Transverse colon (tissue), 4 donors: ENCODE measurements at regions not wholly inside any gene's neighbourhood (a gene's known extent, or its start where the extent isn't known, plus 50 kb on each side); places are given as distances from the start of the nearest gene placed in this dataset.

Experiments used
- DNase-seq: peaks from one replicate; pipeline ENCODE4 v3.0.0-alpha.2; 2019
- H3K27ac ChIP-seq, 4 donors: fragments of 200-600 bp; sonication (generic); 2 replicates each; pipeline ENCODE4 v1.5.1; 2016 to 2018; ENCODE audit warnings: inconsistent platforms in 4 of 4
- H3K27me3 ChIP-seq: fragments of 200-600 bp; sonication (generic); 2 replicates; pipeline ENCODE4 v1.5.1; 2017; ENCODE audit warnings: inconsistent platforms
- H3K36me3 ChIP-seq, 4 donors: fragments of 200-600 bp; sonication (generic); 2 replicates each; pipeline ENCODE4 v1.5.1; 2017 to 2019; ENCODE audit warnings: inconsistent platforms in 4 of 4
- H3K4me1 ChIP-seq, 4 donors: fragments of 200-600 bp; sonication (generic); 2 replicates each; pipeline ENCODE4 v1.5.1; 2017 to 2020; ENCODE audit warnings: inconsistent platforms in 4 of 4
- H3K4me3 ChIP-seq, 4 donors: fragments of 200-600 bp; sonication (generic); 1 replicate in 1 of 4; 2 replicates in 3 of 4; pipeline versions ENCODE4 v1.5.1 to v1.6.1; 2017 to 2019; ENCODE audit warnings: inconsistent platforms in 4 of 4
- H3K9me3 ChIP-seq, 2 donors: fragments of 200-600 bp; sonication (generic); 2 replicates each; pipeline ENCODE4 v1.5.1; 2017 to 2019; ENCODE audit warnings: inconsistent platforms in 2 of 2
- EP300 ChIP-seq: sonication (generic); formaldehyde crosslinking; IDR thresholded peaks from one replicate; pipeline ENCODE4 v1.6.1; 2017; ENCODE audit warnings: antibody characterized with exemption, low read depth
- POLR2A ChIP-seq: fragments of 450-650 bp; IDR thresholded peaks from one replicate; pipeline ENCODE4 v1.6.1; 2016; ENCODE audit warnings: antibody characterized with exemption, mild to moderate bottlenecking, moderate library complexity
- POLR2AphosphoS5 ChIP-seq, 3 donors: sonication (generic); formaldehyde crosslinking; IDR thresholded peaks; one replicate each; pipeline ENCODE4 v1.6.1; 2016; ENCODE audit warnings: antibody characterized with exemption in 3 of 3
- WGBS, 2 donors: methylation state at CpG; one replicate each; pipeline ENCODE4 v1.1.5; 2018; ENCODE audit warnings: low coverage in 1 of 2; 5-methylcytosine and 5-hydroxymethylcytosine counted together
- in situ Hi-C, 4 donors: fragments of 200-750 bp; cut with MboI; loops; one replicate each; pipeline versions ENCODE4 v1.15.0 to v1.15.1; 2017; ENCODE audit warnings: low sequenced_read_pairs in 3 of 4, low pct_ligation_motif_present in 1 of 4, low pct_unique_long_range_greater_than_20kb in 1 of 4
- intact Hi-C: fragments of 100-400 bp; cut with DNase I; formaldehyde crosslinking; loops from one replicate; pipeline ENCODE4 v1.15.1; 2023; ENCODE audit warnings: low total_unique reads
- TF ChIP-seq, protein P1 (sequence below), 5 experiments: fragments of 200-600 bp in 3 of 5; fragments of 450-650 bp in 2 of 5; sonication (generic) in 3 of 5; IDR thresholded peaks; 1 replicate in 2 of 5; 2 replicates in 3 of 5; pipeline ENCODE4 v1.5.1; 2016 to 2017; ENCODE audit warnings: antibody characterized with exemption in 5 of 5, inconsistent platforms in 3 of 5, mild to moderate bottlenecking in 2 of 5, moderate library complexity in 1 of 5

DNA sequence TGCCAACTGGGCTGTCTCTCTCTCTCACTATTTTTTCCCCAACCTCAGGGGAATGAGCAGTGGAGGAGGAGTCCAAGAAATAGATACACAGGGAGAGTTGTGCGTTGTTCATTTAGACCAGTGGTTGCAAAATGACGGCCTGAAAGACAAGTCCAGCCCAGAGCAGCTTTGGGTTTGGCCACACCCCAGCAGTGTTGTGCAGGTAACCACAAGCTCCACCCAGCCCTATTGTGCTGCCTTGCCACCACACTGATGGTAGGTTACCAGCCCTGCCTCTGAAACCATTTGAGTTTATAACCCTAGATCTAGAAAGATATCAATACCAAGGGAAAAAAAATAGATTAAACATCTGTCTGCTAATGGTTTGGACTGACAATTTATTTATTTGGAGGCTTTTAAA, 144.3 kb downstream of the CMPK2 start:
- Histone ChIP-seq H3K36me3 (no peaks in the 10 kb centered on the region), H3K27me3 (no peaks in the 10 kb centered on the region), H3K4me1 (no peaks in the 10 kb centered on the region), H3K4me3 (no peak overlapping the region), H3K9me3 (no peaks in the 10 kb centered on the region), H3K27ac (no peak overlapping the region)
- 86 to 100% methylated on average over 1 to 2 of the region's 2 CpGs for WGBS, 2 donors
- in situ Hi-C loops, result no loop called here
- DNase-seq, result no peak
- intact Hi-C loops, result no loop called here
- no peak for TF ChIP-seq POLR2AphosphoS5 (IDR thresholded peaks at IDR 0.05)
- TF ChIP-seq, protein P1, sequence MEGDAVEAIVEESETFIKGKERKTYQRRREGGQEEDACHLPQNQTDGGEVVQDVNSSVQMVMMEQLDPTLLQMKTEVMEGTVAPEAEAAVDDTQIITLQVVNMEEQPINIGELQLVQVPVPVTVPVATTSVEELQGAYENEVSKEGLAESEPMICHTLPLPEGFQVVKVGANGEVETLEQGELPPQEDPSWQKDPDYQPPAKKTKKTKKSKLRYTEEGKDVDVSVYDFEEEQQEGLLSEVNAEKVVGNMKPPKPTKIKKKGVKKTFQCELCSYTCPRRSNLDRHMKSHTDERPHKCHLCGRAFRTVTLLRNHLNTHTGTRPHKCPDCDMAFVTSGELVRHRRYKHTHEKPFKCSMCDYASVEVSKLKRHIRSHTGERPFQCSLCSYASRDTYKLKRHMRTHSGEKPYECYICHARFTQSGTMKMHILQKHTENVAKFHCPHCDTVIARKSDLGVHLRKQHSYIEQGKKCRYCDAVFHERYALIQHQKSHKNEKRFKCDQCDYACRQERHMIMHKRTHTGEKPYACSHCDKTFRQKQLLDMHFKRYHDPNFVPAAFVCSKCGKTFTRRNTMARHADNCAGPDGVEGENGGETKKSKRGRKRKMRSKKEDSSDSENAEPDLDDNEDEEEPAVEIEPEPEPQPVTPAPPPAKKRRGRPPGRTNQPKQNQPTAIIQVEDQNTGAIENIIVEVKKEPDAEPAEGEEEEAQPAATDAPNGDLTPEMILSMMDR (IDR thresholded peaks at IDR 0.05), result no peak
- no peak for TF ChIP-seq EP300
- TF ChIP-seq POLR2A, result no peak

DNA sequence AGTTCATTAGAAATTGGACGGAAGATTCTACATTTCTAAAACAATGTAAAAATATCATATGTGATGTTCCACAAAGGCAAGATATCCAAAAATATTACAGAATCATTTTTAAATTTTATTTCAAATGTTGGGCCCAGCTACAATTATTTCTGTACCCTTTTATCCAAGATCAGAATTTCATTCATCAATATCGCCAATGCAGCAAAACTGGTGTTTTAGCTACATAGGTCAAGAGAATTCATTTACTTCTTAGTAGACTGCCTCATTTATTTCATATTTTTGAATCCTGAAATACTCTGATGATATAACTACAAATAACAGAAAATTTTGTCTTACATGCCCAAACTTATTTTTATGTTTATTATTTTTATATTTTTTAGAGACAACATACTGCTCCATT, 143.1 kb downstream of the CMPK2 start:
- Histone ChIP-seq H3K4me3 (no peak overlapping the region), H3K9me3 (no peaks in the 10 kb centered on the region), H3K36me3 (no peaks in the 10 kb centered on the region), H3K4me1 (no peaks in the 10 kb centered on the region), H3K27me3 (no peaks in the 10 kb centered on the region), H3K27ac (no peak overlapping the region)
- intact Hi-C loops (no loop called here), in situ Hi-C loops (no loop called here)
- TF ChIP-seq POLR2AphosphoS5 (IDR thresholded peaks at IDR 0.05), result no peak
- TF ChIP-seq, protein P1 (IDR thresholded peaks at IDR 0.05), result no peak
- TF ChIP-seq EP300, result no peak
- TF ChIP-seq POLR2A, result no peak
- no peak for DNase-seq
- WGBS, 2 donors, result 96 to 100% methylated on average over 2 of the region's 2 CpGs

DNA sequence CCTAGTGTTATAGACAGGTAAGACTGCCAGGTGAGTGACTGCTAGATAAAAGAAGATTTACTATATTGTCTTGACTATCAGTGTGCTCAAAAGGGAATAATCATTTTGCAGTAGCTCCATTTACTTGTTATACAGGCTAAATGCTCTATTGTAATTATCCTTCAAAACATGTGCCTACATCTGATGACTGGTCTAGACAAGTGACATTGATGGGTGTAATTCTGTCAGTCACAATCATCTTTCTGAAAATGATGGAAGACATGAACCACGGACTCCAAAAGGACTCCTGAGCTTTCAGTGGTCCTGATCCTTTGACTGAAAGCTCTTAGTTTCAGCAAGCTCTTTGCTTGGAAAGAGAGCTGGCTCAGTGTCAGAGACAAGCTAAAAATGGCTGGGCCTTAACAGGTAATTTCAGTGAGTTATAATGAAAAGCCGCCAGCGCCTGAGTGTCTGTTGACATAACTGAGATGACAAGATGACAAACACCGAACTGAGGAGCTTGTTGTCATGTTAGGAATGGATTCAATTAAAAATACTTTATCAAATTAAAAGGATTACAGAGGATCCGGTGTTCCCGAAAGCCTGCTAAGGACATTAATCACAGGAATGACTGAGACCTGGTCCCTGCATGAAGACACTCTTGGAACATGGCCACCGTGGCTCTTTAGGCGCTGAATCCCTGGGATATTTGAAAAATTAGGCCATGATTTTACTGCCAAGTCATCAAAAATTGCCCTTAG, 141.7 kb downstream of the CMPK2 start:
- in situ Hi-C loops (no loop called here), intact Hi-C loops (no loop called here)
- 70 to 83% methylated on average over 7 to 8 of the region's 8 CpGs for WGBS, 2 donors

DNA sequence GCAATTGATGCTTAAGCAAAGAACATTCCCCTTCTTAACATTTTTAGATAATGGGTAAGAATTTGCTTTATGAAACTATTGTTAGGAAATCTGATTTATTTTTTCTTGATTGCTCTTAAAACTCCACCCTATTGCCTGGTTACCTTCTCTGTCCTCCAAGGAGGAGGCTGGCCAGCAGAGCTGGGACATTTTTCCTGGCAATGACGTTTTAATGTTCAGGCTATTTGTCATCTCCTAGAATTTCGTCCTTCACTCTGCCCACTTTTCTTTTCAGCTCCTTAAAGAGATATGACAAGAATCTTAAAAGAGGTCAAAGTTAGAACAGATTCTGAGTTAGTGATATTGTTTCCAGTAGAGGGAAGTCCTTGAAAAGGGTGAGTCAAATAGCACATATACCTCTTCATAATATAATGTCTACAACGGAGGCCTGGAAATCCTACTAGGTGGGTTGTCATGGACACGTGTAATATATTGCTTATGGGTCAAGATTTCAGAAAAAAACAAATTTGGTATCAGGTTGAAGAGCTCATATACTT, 141.0 kb downstream of the CMPK2 start:
- 59 to 61% methylated on average over 3 to 4 of the region's 4 CpGs for WGBS, 2 donors
- no peaks in the 10 kb centered on the region for H3K36me3 ChIP-seq
- no peaks in the 10 kb centered on the region for H3K27me3 ChIP-seq
- TF ChIP-seq POLR2A (no peak), POLR2AphosphoS5 (IDR thresholded peaks at IDR 0.05) (no peak), EP300 (no peak)
- TF ChIP-seq, protein P1 (IDR thresholded peaks at IDR 0.05), result no peak
- H3K4me3 ChIP-seq, result no peak overlapping the region
- intact Hi-C loops, result no loop called here
- no peak overlapping the region for H3K27ac ChIP-seq
- no peaks in the 10 kb centered on the region for H3K9me3 ChIP-seq
- DNase-seq, result no peak
- in situ Hi-C loops, result no loop called here
- H3K4me1 ChIP-seq, result no peaks in the 10 kb centered on the region

More for the DNA sequence above, 141.7 kb downstream of the CMPK2 start:
- Histone ChIP-seq H3K4me3 (no peak overlapping the region), H3K36me3 (no peaks in the 10 kb centered on the region), H3K4me1 (no peaks in the 10 kb centered on the region), H3K27me3 (no peaks in the 10 kb centered on the region), H3K27ac (no peak overlapping the region), H3K9me3 (no peaks in the 10 kb centered on the region)
- DNase-seq, result no peak
- no peak for TF ChIP-seq POLR2AphosphoS5 (IDR thresholded peaks at IDR 0.05)
- TF ChIP-seq, protein P1 (IDR thresholded peaks at IDR 0.05), result no peak
- TF ChIP-seq EP300, result no peak
- no peak for TF ChIP-seq POLR2A
